ENCODE measurements at regions not wholly inside any gene's neighbourhood (a gene's known extent, or its start where the extent isn't known, plus 50 kb on each side); places are given as distances from the start of the nearest gene placed in this dataset.

DNA sequence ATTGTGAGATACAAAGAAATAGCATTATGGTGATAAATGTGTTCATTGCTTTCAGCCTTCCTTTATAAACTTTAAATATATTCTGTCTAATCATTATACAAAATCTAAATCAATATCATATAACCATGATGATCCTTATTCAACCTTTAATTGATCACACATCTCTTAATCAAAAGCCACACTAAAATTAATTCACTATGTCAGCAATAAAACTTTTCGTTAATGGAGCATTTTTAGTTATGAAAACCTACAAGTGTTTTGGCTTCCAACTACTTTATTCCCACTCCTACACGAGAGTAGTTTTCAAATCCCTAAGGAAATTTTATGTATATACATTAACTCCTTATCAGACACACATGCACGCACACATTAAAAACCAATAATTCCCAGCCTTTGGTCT is 530.2 kb downstream of the KCTD8 start:
- DNase-seq = no peak
- intact Hi-C loops (cut with DNase I) = no loop called here
- 70 to 74% (median 73%) methylated on average over 3 of the region's 3 CpGs for WGBS, 4 donors
- Histone ChIP-seq H3K4me1 (replicated peaks in 1 of 2) (no peaks in the 10 kb centered on the region), H3K27ac (no peak overlapping the region), H3K9me3 (replicated peaks in 1 of 3) (no peaks in the 10 kb centered on the region), H3K4me3 (no peak overlapping the region), H3K27me3 (no peaks in the 10 kb centered on the region), H3K36me3 (replicated peaks in 1 of 2) (no peaks in the 10 kb centered on the region)
- TF ChIP-seq, protein P1, sequence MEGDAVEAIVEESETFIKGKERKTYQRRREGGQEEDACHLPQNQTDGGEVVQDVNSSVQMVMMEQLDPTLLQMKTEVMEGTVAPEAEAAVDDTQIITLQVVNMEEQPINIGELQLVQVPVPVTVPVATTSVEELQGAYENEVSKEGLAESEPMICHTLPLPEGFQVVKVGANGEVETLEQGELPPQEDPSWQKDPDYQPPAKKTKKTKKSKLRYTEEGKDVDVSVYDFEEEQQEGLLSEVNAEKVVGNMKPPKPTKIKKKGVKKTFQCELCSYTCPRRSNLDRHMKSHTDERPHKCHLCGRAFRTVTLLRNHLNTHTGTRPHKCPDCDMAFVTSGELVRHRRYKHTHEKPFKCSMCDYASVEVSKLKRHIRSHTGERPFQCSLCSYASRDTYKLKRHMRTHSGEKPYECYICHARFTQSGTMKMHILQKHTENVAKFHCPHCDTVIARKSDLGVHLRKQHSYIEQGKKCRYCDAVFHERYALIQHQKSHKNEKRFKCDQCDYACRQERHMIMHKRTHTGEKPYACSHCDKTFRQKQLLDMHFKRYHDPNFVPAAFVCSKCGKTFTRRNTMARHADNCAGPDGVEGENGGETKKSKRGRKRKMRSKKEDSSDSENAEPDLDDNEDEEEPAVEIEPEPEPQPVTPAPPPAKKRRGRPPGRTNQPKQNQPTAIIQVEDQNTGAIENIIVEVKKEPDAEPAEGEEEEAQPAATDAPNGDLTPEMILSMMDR (IDR thresholded peaks at IDR 0.05) = no peak
- TF ChIP-seq POLR2A (IDR thresholded peaks at IDR 0.05) = no peak

DNA sequence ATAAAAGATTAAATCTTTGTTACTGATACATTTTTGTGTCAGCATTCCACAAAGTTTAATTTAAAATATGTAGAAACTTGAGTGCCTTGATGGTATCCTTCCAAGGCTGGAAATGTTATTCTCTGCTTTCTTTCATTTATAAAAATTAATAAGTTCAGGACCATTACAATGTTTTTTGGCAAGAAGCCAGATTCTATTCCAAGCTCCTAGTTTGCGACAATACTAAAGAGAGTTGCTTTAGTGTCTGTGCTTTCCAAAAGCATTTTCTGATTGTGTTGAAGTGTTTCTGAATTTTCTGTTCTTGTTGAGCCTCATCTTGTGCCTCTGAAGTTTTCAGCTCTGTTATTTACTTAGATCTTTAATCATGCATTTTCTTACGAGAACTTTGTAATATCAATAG is 516.2 kb downstream of the KCTD8 start:
- Histone ChIP-seq H3K4me1 (replicated peaks in 1 of 2) (no peaks in the 10 kb centered on the region), H3K27ac (no peak overlapping the region), H3K36me3 (replicated peaks in 1 of 2) (no peaks in the 10 kb centered on the region), H3K4me3 (no peak overlapping the region), H3K9me3 (replicated peaks in 1 of 3) (no peaks in the 10 kb centered on the region), H3K27me3 (no peaks in the 10 kb centered on the region)
- no peak for DNase-seq
- TF ChIP-seq, protein P1 (IDR thresholded peaks at IDR 0.05) = no peak
- 56 to 73% (median 67%) methylated on average over 2 of the region's 2 CpGs for WGBS, 4 donors
- intact Hi-C loops (cut with DNase I) = no loop called here

DNA sequence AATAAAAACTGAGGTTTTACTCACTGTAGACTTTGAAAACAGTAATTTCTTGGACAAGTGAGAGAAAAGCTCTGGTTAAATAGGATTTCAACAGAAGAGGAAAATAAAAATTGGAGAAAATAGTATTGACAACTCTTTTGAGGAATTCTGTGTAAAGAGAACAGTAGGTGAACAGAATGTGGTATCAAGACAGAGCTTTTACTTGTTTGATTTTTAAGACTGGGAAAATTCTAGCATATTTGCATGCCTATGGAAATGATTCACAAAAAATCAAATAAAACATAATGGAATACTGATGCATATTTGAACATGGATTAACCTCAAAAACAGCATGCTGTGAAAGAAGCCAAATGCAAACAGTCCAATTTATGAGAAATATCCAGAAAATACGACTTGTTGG is 504.6 kb downstream of the KCTD8 start:
- TF ChIP-seq POLR2A (IDR thresholded peaks at IDR 0.05) = no peak
- TF ChIP-seq, protein P1 (IDR thresholded peaks at IDR 0.05) = no peak
- no peaks in the 10 kb centered on the region for H3K9me3 ChIP-seq (replicated peaks in 1 of 3)
- H3K36me3 ChIP-seq (replicated peaks in 1 of 2) = no peaks in the 10 kb centered on the region
- DNase-seq = no peak
- intact Hi-C loops (cut with DNase I) = no loop called here
- H3K27me3 ChIP-seq = no peaks in the 10 kb centered on the region
- H3K4me3 ChIP-seq = no peak overlapping the region
- WGBS, 4 donors = 36 to 64% (median 46%) methylated on average over 1 of the region's 1 CpG
- H3K4me1 ChIP-seq (replicated peaks in 1 of 2) = no peaks in the 10 kb centered on the region
- H3K27ac ChIP-seq = no peak overlapping the region

DNA sequence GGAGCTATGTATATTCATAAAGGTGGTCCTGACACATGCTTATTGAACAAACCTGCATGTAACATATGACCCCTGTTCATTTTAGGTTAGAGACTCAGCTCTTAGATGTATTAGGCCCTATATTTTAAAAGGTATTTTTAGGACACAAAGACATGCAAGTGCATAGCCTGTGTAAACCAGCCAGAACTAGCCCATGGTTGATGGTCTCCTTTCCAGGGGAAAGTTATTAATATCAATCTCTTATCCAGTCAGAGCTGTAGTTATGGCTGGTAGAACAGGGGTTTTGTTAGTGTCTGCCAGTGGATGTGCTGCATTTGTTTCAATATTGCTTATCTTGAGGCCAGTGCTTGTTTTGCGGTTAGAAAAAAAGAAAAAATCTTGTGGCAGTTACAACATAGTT is 488.6 kb downstream of the KCTD8 start:
- 68 to 88% (median 80%) methylated on average over 1 of the region's 1 CpG for WGBS, 4 donors
- Histone ChIP-seq H3K9me3 (replicated peaks in 1 of 3) (no peaks in the 10 kb centered on the region), H3K36me3 (replicated peaks in 1 of 2) (no peaks in the 10 kb centered on the region), H3K27me3 (no peaks in the 10 kb centered on the region), H3K27ac (no peak overlapping the region), H3K4me1 (replicated peaks in 1 of 2) (no peaks in the 10 kb centered on the region), H3K4me3 (no peak overlapping the region)
- TF ChIP-seq POLR2A (IDR thresholded peaks at IDR 0.05) = no peak
- TF ChIP-seq, protein P1 (IDR thresholded peaks at IDR 0.05) = no peak
- DNase-seq = no peak
- intact Hi-C loops (cut with DNase I) = no loop called here

All from adrenal gland (tissue), 9 donors.